SU-DHL-6 (cell line): ENCODE measurements at regions not wholly inside any gene's neighbourhood (a gene's known extent, or its start where the extent isn't known, plus 50 kb on each side); places are given as distances from the start of the nearest gene placed in this dataset.
A peak's percentile ranks its signal among the peaks of the same experiment; 100 is the strongest.

Source experiments
- H2AFZ ChIP-seq: fragments of 200-600 bp; sonication (generic); 2 replicates; pipeline ENCODE4 v1.6.1; 2014; ENCODE audit warnings: low read depth, mild to moderate bottlenecking, moderate library complexity, mixed read lengths, antibody characterized with exemption, low read length; ENCODE audit not compliant: severe bottlenecking
- H3F3A ChIP-seq: fragments of 200-600 bp; shearing (Covaris generic); 2 replicates; pipeline ENCODE4 v1.6.0; 2016; ENCODE audit warnings: antibody characterized with exemption, mild to moderate bottlenecking; ENCODE audit not compliant: insufficient read depth
- H3K27ac ChIP-seq: fragments of 200-600 bp; sonication (generic); 2 replicates; pipeline ENCODE4 v1.5.1; 2016; ENCODE audit warnings: low read depth, mild to moderate bottlenecking, low read length, moderate library complexity, mixed read lengths
- H3K27me3 ChIP-seq: fragments of 200-600 bp; sonication (generic), shearing (Covaris generic); 2 replicates; pipeline ENCODE4 v1.6.0; 2014; ENCODE audit warnings: mild to moderate bottlenecking, low read length
- H3K36me3 ChIP-seq: fragments of 200-600 bp; sonication (generic); 2 replicates; pipeline ENCODE4 v1.6.1; 2014; ENCODE audit warnings: mild to moderate bottlenecking, low read length, mixed read lengths
- H3K4me2 ChIP-seq: fragments of 300-600, 200-600 bp; shearing (Covaris generic), sonication (generic); 2 replicates; pipeline ENCODE4 v1.6.0; 2014; ENCODE audit warnings: low read length, low read depth, mild to moderate bottlenecking; ENCODE audit not compliant: poor library complexity, severe bottlenecking
- H3K4me3 ChIP-seq: fragments of 200-600 bp; sonication (generic); 2 replicates; pipeline ENCODE4 v1.5.1; 2014; ENCODE audit warnings: antibody characterized with exemption, low read length, mild to moderate bottlenecking, mixed read lengths; ENCODE audit not compliant: insufficient read depth, poor library complexity, severe bottlenecking
- H3K79me2 ChIP-seq: fragments of 200-600 bp; sonication (generic); 2 replicates; pipeline ENCODE4 v1.6.1; 2014; ENCODE audit warnings: mild to moderate bottlenecking, low read length, moderate library complexity; ENCODE audit not compliant: insufficient read depth
- H3K9ac ChIP-seq: fragments of 200-600 bp; sonication (generic); 2 replicates; pipeline ENCODE4 v1.7.0; 2014; ENCODE audit warnings: mild to moderate bottlenecking, low read length
- H3K9me2 ChIP-seq: fragments of 200-600 bp; sonication (generic); replicated peaks from 2 replicates; pipeline ENCODE4 v1.6.1; 2014; ENCODE audit warnings: low read length; ENCODE audit not compliant: insufficient read depth
- H3K9me3 ChIP-seq: fragments of 200-600 bp; sonication (generic); 2 replicates; pipeline ENCODE4 v1.6.1; 2014; ENCODE audit warnings: low read length, mixed read lengths; ENCODE audit not compliant: insufficient read depth
- H4K20me1 ChIP-seq: fragments of 200-600 bp; sonication (generic); 2 replicates; pipeline ENCODE4 v1.6.1; 2014; ENCODE audit warnings: low read depth, mild to moderate bottlenecking, antibody characterized with exemption, low read length, moderate library complexity, mixed read lengths
- CTCF ChIP-seq: fragments of 200-600 bp; sonication (generic); IDR thresholded peaks from one replicate; pipeline ENCODE4 v1.5.1; 2017; ENCODE audit warnings: antibody characterized with exemption, mild to moderate bottlenecking, low read length, moderate library complexity; ENCODE audit not compliant: insufficient read depth, poor library complexity, severe bottlenecking
- EZH2phosphoT487 ChIP-seq: fragments of 200-600 bp; sonication (generic), shearing (Covaris generic); conservative IDR thresholded peaks from 2 replicates; pipeline ENCODE4 v1.6.1; 2018; ENCODE audit warnings: mild to moderate bottlenecking, antibody characterized with exemption, low read length, moderate library complexity, mixed read lengths

DNA sequence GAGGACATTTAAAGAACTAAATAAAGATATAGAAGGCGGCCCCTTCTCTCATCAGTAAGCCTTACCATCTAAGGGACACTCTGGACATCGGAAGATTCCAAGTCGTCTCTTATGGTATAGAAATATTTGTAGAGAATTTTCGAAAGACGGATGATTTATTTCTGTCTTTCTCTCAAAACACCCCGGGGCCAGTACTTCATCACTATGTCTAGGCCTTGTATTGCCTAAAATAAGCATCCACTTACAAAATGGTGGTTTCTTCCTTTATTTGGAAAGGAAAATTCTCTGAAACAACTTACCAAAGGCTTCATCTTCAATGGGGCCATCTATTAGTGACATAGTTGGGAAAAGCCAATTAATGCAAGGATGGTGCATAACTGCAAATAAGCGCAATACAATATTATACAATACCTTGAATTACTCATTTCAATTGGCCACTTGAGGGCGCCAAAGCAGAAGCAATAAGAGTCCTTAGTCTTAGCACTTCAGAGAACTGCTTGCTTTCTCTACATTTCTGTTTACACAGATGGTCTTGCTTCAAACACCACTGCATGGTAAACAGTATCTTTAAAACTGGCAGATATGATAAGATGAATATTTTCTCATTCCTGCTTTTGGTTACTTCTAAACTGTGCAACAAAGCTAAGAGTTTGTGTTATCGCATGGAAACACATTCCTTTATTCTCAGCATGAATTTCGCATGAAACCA lies 113.2 kb downstream of the VIP start:
- Histone ChIP-seq H4K20me1 (no peaks in the 10 kb centered on the region), H3K4me3 (no peak overlapping the region), H3K9me3 (no peaks in the 10 kb centered on the region), H3K36me3 (no peaks in the 10 kb centered on the region), H3K27me3 (no peaks in the 10 kb centered on the region), H3K9me2 (no peaks in the 10 kb centered on the region), H3F3A (no peaks in the 10 kb centered on the region), H3K27ac (no peak overlapping the region), H3K79me2 (no peaks in the 10 kb centered on the region), H3K4me2 (no peak overlapping the region), H2AFZ (no peak overlapping the region), H3K9ac (no peak overlapping the region)
- peak; percentile 56 for TF ChIP-seq CTCF
- no peak for TF ChIP-seq EZH2phosphoT487

DNA sequence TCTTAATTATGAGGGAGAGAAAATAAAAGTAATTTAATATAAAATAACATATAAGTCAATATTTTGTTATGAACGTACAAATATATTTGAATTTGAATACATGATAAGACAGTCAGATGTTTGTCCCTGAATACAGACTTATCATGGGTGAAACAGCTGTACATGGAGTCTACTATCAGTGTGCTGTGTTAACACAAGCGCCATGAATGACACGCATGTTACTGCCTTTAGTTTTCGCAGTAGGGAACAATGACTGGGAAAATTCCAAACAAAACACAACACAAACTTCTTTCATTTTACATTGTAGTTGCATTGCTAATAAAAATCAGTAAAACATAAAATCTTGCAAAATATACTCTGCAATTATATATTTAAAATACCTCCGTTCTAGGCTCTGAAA lies 108.6 kb downstream of the FBXO5 start:
- Histone ChIP-seq H3F3A (no peaks in the 10 kb centered on the region), H3K4me2 (no peak overlapping the region), H2AFZ (no peak overlapping the region), H3K9ac (no peak overlapping the region), H3K4me3 (no peak overlapping the region), H3K9me3 (no peaks in the 10 kb centered on the region), H3K27me3 (no peaks in the 10 kb centered on the region), H3K79me2 (no peaks in the 10 kb centered on the region), H4K20me1 (no peaks in the 10 kb centered on the region), H3K9me2 (no peaks in the 10 kb centered on the region), H3K27ac (no peak overlapping the region), H3K36me3 (no peaks in the 10 kb centered on the region)
- no peak for TF ChIP-seq CTCF
- TF ChIP-seq EZH2phosphoT487 = no peak

DNA sequence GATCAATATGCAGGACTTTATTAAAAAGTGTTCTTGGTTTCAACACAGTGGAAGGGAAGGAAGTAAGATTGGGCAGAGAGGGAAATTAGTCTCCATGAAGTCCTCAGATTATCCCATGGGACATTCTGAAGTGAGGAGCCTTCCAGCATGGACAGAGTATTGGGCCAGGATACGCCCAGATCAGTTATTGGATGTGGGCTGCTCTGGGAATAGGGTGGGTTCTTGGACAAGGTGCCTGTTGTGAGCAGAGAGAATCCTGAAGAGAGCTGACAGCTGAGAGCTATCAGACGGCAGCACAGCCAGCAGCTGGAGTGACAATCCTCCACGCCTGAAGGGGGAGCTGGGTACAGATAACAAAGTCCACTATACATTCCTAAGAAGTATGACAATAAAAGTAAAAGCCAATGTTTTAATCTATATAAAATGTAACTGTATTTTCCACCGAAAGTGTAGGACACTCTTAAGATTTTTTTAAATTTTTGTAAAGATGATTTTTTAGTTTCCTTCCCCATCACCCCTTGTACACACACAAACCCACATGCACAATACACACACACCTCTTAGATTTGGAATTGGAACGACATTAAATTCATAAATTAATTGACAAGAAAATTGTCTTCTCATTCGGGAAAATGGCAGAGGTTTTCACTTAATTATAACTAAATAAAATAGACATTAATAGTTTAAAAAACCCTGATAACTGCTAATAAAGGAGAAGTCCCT lies 107.8 kb downstream of the FBXO5 start:
- Histone ChIP-seq H3K27me3 (no peaks in the 10 kb centered on the region), H3F3A (no peaks in the 10 kb centered on the region), H3K27ac (no peak overlapping the region), H3K4me3 (no peak overlapping the region), H3K4me2 (no peak overlapping the region), H3K9ac (no peak overlapping the region), H3K9me3 (no peaks in the 10 kb centered on the region), H2AFZ (no peak overlapping the region), H4K20me1 (no peaks in the 10 kb centered on the region), H3K36me3 (no peaks in the 10 kb centered on the region), H3K9me2 (no peaks in the 10 kb centered on the region), H3K79me2 (no peaks in the 10 kb centered on the region)
- TF ChIP-seq EZH2phosphoT487 = no peak
- no peak for TF ChIP-seq CTCF
